Sigmoid colon (tissue), 6 donors: ENCODE measurements at regions not wholly inside any gene's neighbourhood (a gene's known extent, or its start where the extent isn't known, plus 50 kb on each side); places are given as distances from the start of the nearest gene placed in this dataset.

Experiments used
- DNase-seq: peaks from one replicate; pipeline ENCODE4 v3.0.0-alpha.2; 2019
- H3K27ac ChIP-seq, 4 donors: fragments of 200-600 bp; sonication (generic); one replicate each; pipeline ENCODE4 v1.5.1; 2016 to 2019; ENCODE audit warnings: mild to moderate bottlenecking in 1 of 4
- H3K27me3 ChIP-seq, 3 donors: fragments of 200-600 bp; sonication (generic); one replicate each; pipeline ENCODE4 v1.5.1; 2019; ENCODE audit warnings: mild to moderate bottlenecking in 1 of 3
- H3K36me3 ChIP-seq, 4 donors: fragments of 200-600 bp; sonication (generic); one replicate each; pipeline ENCODE4 v1.5.1; 2016 to 2019
- H3K4me1 ChIP-seq, 4 donors: fragments of 200-600 bp; sonication (generic); one replicate each; pipeline ENCODE4 v1.5.1; 2017 to 2019
- H3K4me3 ChIP-seq, 4 donors: fragments of 200-600 bp; sonication (generic); one replicate each; pipeline ENCODE4 v1.5.1; 2017 to 2019; ENCODE audit warnings: mild to moderate bottlenecking in 2 of 4, moderate library complexity in 1 of 4
- H3K9me3 ChIP-seq, 4 donors: fragments of 200-600 bp in 3 of 4; sonication (generic) in 3 of 4; one replicate each; pipeline versions ENCODE4 v1.5.1 to v1.6.1; 2013 to 2019
- EP300 ChIP-seq, 4 donors: sonication (generic); formaldehyde crosslinking; IDR thresholded peaks; one replicate each; pipeline ENCODE4 v1.6.1; 2017; ENCODE audit warnings: antibody characterized with exemption in 4 of 4
- POLR2A ChIP-seq, 2 donors: fragments of 450-650 bp; IDR thresholded peaks; one replicate each; pipeline ENCODE4 v1.6.1; 2016; ENCODE audit warnings: antibody characterized with exemption in 2 of 2, mild to moderate bottlenecking in 2 of 2, moderate library complexity in 2 of 2
- POLR2AphosphoS5 ChIP-seq, 4 donors: sonication (generic); formaldehyde crosslinking; IDR thresholded peaks; one replicate each; pipeline ENCODE4 v1.6.1; 2017; ENCODE audit warnings: antibody characterized with exemption in 4 of 4
- WGBS, 2 donors: extraction: QIAGEN DNeasy Blood & Tissue Kit; methylation state at CpG; one replicate each; pipeline ENCODE4 v1.1.7; 2013; 5-methylcytosine and 5-hydroxymethylcytosine counted together
- intact Hi-C: fragments of 100-400 bp; cut with DNase I; formaldehyde crosslinking; loops from one replicate; pipeline ENCODE4 v1.15.1; 2023
- TF ChIP-seq, protein P1 (sequence below), 4 experiments: fragments of 450-650 bp in 3 of 4; fragments of 200-600 bp in 1 of 4; IDR thresholded peaks; one replicate each; pipeline ENCODE4 v1.5.1; 2016 to 2019; ENCODE audit warnings: antibody characterized with exemption in 4 of 4, mild to moderate bottlenecking in 3 of 4, moderate library complexity in 2 of 4
- donor health status: healthy with polysubstance abuse.
- donor health status: healthy.

DNA sequence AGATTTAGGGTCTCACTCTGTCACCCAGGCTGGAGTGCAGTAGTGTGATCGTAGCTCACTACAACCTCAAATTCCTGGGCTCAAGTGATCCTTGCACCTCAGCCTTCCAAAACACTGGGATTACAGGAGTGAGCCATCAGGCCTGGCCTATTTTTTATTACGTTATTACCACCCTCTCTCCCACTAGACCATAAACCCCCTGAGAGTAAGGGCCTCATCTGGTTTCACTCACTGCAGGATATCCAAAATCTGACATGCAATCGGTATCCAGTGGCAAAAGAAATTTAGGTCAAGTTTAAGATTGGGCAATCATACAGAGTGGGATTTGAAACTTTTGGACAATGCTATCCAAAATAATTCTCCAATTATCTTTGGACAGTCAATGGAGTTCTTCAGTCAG lies 117.0 kb upstream of the NEBL start:
- Histone ChIP-seq H3K4me3 (no peak overlapping the region), H3K9me3 (no peaks in the 10 kb centered on the region), H3K27ac (no peak overlapping the region), H3K4me1 (no peaks in the 10 kb centered on the region), H3K27me3 (no peaks in the 10 kb centered on the region), H3K36me3 (no peaks in the 10 kb centered on the region)
- intact Hi-C loops, result no loop called here
- TF ChIP-seq, protein P1, sequence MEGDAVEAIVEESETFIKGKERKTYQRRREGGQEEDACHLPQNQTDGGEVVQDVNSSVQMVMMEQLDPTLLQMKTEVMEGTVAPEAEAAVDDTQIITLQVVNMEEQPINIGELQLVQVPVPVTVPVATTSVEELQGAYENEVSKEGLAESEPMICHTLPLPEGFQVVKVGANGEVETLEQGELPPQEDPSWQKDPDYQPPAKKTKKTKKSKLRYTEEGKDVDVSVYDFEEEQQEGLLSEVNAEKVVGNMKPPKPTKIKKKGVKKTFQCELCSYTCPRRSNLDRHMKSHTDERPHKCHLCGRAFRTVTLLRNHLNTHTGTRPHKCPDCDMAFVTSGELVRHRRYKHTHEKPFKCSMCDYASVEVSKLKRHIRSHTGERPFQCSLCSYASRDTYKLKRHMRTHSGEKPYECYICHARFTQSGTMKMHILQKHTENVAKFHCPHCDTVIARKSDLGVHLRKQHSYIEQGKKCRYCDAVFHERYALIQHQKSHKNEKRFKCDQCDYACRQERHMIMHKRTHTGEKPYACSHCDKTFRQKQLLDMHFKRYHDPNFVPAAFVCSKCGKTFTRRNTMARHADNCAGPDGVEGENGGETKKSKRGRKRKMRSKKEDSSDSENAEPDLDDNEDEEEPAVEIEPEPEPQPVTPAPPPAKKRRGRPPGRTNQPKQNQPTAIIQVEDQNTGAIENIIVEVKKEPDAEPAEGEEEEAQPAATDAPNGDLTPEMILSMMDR (IDR thresholded peaks at IDR 0.05), result no peak
- no peak for TF ChIP-seq EP300 (IDR thresholded peaks at IDR 0.05)
- TF ChIP-seq POLR2A (IDR thresholded peaks at IDR 0.05), result no peak
- no peak for TF ChIP-seq POLR2AphosphoS5 (IDR thresholded peaks at IDR 0.05)
- no peak for DNase-seq
- WGBS, 2 donors, result 84 to 92% methylated on average over 3 of the region's 3 CpGs

DNA sequence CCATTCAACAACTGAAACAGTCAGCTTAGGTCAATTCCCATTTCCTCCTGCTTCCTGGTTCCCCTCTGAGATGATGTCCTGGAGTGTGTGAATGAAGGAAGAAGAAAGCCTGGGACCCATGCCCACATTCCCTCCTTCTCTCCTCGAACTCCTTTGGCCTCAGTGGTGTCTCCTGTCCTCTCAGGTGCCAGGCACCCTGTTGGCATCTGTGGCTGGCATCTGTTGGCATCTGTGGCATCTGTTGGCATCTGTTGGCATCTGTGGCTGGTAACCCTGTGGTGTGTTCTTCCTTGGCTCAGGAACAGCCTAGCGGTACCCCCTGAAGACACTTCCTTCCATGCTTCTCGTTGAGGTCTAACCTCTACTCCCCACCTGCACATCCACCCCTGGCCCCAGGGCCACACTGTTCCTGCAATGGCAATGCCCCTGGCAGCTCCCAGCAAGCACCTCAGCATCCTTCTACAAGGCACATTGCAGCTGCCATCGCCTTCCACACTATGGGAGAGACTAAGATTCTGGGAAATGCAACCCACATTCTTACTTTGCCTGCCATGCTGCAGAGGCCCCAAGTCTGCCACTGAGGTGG lies 114.4 kb upstream of the NEBL start:
- no peaks in the 10 kb centered on the region for H3K36me3 ChIP-seq
- no peak overlapping the region for H3K27ac ChIP-seq
- H3K9me3 ChIP-seq, result no peaks in the 10 kb centered on the region
- intact Hi-C loops, result no loop called here
- no peak overlapping the region for H3K4me3 ChIP-seq
- TF ChIP-seq POLR2A (IDR thresholded peaks at IDR 0.05) (no peak), EP300 (IDR thresholded peaks at IDR 0.05) (no peak)
- TF ChIP-seq, protein P1 (IDR thresholded peaks at IDR 0.05), result no peak
- no peaks in the 10 kb centered on the region for H3K27me3 ChIP-seq
- no peak for DNase-seq
- H3K4me1 ChIP-seq, result no peaks in the 10 kb centered on the region
- WGBS, 2 donors, result 75 to 87% methylated on average over 4 of the region's 4 CpGs

DNA sequence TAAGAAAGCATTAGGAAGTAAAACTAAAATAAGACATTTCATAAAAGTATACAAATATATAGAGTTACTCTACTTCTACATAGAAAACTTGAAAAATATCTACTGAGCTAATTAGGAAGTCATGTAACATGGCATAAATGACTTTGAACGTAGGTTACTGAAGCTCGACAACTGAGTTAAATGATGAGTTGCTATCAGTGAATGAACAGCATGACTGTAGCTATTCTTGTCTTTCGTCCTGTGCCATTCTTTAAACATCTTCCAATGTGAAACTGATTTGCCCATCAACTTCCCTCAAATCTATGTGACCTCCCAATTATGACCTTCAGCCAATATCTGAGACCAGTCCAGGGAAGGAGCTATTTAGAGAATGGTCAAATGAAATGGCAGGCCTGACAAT lies 113.5 kb upstream of the NEBL start:
- TF ChIP-seq, protein P1 (IDR thresholded peaks at IDR 0.05), result no peak
- TF ChIP-seq EP300 (IDR thresholded peaks at IDR 0.05), result no peak
- no peak for TF ChIP-seq POLR2A (IDR thresholded peaks at IDR 0.05)
- TF ChIP-seq POLR2AphosphoS5 (IDR thresholded peaks at IDR 0.05), result no peak
- H3K27ac ChIP-seq, result no peak overlapping the region
- no peaks in the 10 kb centered on the region for H3K4me1 ChIP-seq
- no peak for DNase-seq
- H3K4me3 ChIP-seq, result no peak overlapping the region
- H3K27me3 ChIP-seq, result no peaks in the 10 kb centered on the region
- intact Hi-C loops, result no loop called here
- H3K9me3 ChIP-seq, result no peaks in the 10 kb centered on the region
- WGBS, 2 donors, result 93 to 94% methylated on average over 3 of the region's 3 CpGs
- H3K36me3 ChIP-seq, result no peaks in the 10 kb centered on the region

DNA sequence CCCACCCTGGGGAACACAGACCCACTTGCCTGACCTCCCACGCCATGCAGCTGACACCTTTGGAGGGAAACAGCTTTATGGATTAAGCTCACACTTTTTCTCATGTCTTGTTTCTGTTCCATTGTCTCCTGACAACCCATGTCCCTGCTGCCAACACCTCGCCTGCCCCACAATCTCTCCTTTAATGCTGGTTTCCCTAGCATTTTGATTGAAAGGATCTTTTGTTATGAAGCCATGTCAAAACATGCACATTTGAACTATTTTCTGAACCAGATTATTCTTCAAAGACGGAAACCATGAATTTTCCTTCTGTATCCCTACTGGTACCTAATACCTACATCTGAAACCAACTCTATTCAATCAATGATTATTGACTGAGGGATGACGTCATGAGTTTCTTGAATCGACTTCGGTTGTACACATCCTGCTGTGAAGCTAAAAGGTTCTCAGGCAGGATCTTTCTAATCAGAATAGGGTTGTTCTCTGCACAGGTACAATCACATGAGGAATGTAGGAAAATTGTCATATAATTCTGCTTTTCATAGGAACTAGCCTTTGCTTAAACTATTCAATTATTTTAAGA lies 106.2 kb upstream of the NEBL start:
- Histone ChIP-seq H3K36me3 (no peaks in the 10 kb centered on the region), H3K4me3 (no peak overlapping the region), H3K27me3 (no peaks in the 10 kb centered on the region), H3K27ac (no peak overlapping the region), H3K9me3 (no peaks in the 10 kb centered on the region), H3K4me1 (no peaks in the 10 kb centered on the region)
- no peak for DNase-seq
- intact Hi-C loops, result no loop called here
- WGBS, 2 donors, result 91 to 93% methylated on average over 6 of the region's 6 CpGs
- TF ChIP-seq EP300 (IDR thresholded peaks at IDR 0.05) (no peak), POLR2AphosphoS5 (IDR thresholded peaks at IDR 0.05) (no peak), POLR2A (IDR thresholded peaks at IDR 0.05) (no peak)
- TF ChIP-seq, protein P1 (IDR thresholded peaks at IDR 0.05), result no peak
